HG03097 (cell line): ENCODE measurements at regions not wholly inside any gene's neighbourhood (a gene's known extent, or its start where the extent isn't known, plus 50 kb on each side); places are given as distances from the start of the nearest gene placed in this dataset.

Experiments used
- ATAC-seq: cut with Tn5 transposase; IDR thresholded peaks from one replicate; pipeline ENCODE4 v1.9.1; 2021; ENCODE audit not compliant: unreplicated experiment, low FRiP score

- ATAC-seq, result no peak
These were observed 331.2 kb downstream of the TLE4 start for GRCh38 chr9:79902825-79903600.

GRCh38 chr9:79900754-79901153 is 329.0 kb downstream of the TLE4 start:
- ATAC-seq, result no peak

GRCh38 chr9:79896390-79896980 is 324.7 kb downstream of the TLE4 start:
- no peak for ATAC-seq

- ATAC-seq, result no peak
These were observed 323.5 kb downstream of the TLE4 start for GRCh38 chr9:79895232-79895631.

GRCh38 chr9:79889369-79889768 is 317.6 kb downstream of the TLE4 start:
- ATAC-seq, result no peak

GRCh38 chr9:79885093-79885857 is 313.5 kb downstream of the TLE4 start:
- ATAC-seq, result no peak

GRCh38 chr9:79884546-79884945 is 312.8 kb downstream of the TLE4 start:
- no peak for ATAC-seq

GRCh38 chr9:79883073-79883645 is 311.4 kb downstream of the TLE4 start:
- peak; percentile 84 for ATAC-seq

GRCh38 chr9:79880626-79881025 is 308.9 kb downstream of the TLE4 start:
- peak; percentile 45 for ATAC-seq

- no peak for ATAC-seq
These were observed 306.3 kb downstream of the TLE4 start for GRCh38 chr9:79877943-79878602.

- ATAC-seq, result no peak
These were observed 296.9 kb downstream of the TLE4 start for GRCh38 chr9:79868567-79869189.

GRCh38 chr9:79862921-79863890 is 291.4 kb downstream of the TLE4 start:
- no peak for ATAC-seq

GRCh38 chr9:79858508-79858907 is 286.7 kb downstream of the TLE4 start:
- no peak for ATAC-seq

GRCh38 chr9:79857188-79857587 is 285.4 kb downstream of the TLE4 start:
- no peak for ATAC-seq

- no peak for ATAC-seq
These were observed 275.3 kb downstream of the TLE4 start for GRCh38 chr9:79847074-79847473.

GRCh38 chr9:79829566-79830302 is 258.0 kb downstream of the TLE4 start:
- no peak for ATAC-seq

- peak; percentile 97 for ATAC-seq
These were observed 252.5 kb downstream of the TLE4 start for GRCh38 chr9:79824265-79824664.

GRCh38 chr9:79817438-79818004 is 245.8 kb downstream of the TLE4 start:
- ATAC-seq, result peak; percentile 85
